AG09319 (cell line): ENCODE measurements at regions not wholly inside any gene's neighbourhood (a gene's known extent, or its start where the extent isn't known, plus 50 kb on each side); places are given as distances from the start of the nearest gene placed in this dataset.

Experiments used
- DNase-seq: peaks from one replicate; pipeline ENCODE4 v3.0.0-alpha.2; 2010; ENCODE audit warnings: low read depth; ENCODE audit errors: extremely low read depth
- CTCF ChIP-seq: IDR thresholded peaks from 2 replicates; pipeline ENCODE4 v1.5.1; 2011; ENCODE audit warnings: low read depth, mild to moderate bottlenecking, inconsistent platforms, low read length, moderate library complexity

GRCh38 chr2:184203661-184204060 is 394.7 kb upstream of the ZNF804A start:
- DNase-seq, result no peak
- no peak for TF ChIP-seq CTCF

DNA sequence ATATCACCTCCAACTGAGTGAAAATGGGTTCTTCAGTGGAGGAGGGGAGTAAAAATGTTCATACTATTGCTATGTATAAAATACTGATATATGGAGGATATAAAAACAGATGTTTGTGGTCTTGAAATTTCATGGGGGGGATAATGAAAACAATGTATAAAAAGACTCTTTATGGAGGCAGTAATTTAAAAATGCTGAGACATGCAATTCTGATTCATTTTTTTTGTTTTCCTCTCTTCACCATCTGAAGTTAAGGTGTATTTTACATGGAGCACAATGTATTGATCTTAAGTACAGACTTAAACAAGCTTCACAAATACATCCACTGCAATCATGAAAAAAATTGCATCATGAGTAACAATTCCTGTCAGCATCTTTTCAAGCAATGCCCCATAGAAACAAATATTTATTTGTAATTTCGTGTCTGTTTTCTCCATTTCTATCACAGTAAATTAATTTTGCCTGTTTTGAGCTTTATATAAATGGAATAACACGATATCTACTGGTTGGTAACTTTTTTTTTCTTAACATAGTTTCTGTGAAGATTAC is 393.2 kb upstream of the ZNF804A start:
- no peak for TF ChIP-seq CTCF
- no peak for DNase-seq

DNA sequence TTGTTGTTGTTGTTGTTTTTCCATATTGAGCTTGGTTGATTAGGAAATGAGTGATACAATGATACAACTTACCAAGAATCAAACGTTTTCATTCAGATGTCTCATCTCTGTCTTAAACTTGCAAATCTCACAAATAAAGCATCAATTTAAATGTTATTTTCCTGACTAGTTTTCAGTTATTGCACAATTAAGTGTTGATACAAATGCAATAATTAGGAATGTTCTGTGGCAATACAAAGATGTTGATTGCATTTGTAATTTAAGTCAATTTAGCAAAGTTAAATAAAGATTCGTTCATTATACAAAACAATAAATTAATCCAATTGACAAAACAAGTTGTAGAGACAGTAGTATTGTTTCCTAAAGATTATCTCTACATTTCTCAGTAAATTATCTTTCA is 392.3 kb upstream of the ZNF804A start:
- TF ChIP-seq CTCF, result no peak
- DNase-seq, result no peak

DNA sequence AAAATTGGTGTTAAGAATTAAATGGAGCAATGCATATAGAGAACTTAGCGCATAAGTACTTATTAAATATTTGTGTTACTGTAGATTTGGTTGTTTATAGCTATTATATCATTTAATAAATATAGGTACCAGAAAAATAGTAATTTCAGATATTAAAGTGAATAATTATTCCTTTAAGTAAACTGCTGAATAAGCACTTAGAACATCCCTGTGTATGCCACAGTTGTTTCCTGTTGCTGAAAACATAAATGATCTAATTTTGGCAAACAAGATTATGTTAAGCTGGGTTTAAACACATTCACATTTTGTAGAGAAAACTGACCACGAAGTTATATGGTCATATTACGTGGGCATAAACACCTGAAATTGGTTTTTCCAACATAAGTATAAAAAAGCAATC is 388.0 kb upstream of the ZNF804A start:
- DNase-seq, result no peak
- no peak for TF ChIP-seq CTCF

DNA sequence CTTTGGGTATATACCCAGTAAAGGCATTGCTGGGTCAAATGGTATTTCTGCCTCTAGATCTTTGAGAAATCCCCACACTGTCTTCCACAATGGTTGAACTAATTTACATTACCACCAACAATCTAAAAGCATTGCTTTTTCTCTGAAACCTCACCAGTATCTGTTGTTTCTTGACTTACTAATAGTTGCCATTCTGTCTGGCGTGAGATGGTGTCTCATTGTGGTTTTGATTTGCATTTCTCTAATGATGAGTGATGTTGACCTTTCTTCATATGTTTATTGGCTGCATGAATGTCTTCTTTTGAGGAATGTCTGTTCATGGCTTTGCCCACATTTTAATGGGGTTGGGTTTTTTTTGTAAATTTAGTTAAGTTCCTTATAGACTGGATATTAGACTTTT is 382.6 kb upstream of the ZNF804A start:
- no peak for TF ChIP-seq CTCF
- no peak for DNase-seq

GRCh38 chr2:184256611-184257010 is 341.7 kb upstream of the ZNF804A start:
- TF ChIP-seq CTCF, result no peak

GRCh38 chr2:184261331-184261730 is 337.0 kb upstream of the ZNF804A start:
- no peak for DNase-seq
- no peak for TF ChIP-seq CTCF

More at GRCh38 chr2:184256611-184257010, 341.7 kb upstream of the ZNF804A start:
- no peak for DNase-seq
